Natural killer cell (primary cell): ENCODE measurements at regions not wholly inside any gene's neighbourhood (a gene's known extent, or its start where the extent isn't known, plus 50 kb on each side); places are given as distances from the start of the nearest gene placed in this dataset.

Experiments
- ATAC-seq, 3 donors: fragments of 150-1000 bp in 2 of 3; fragments of 200-7000 bp in 1 of 3; cut with Tn5 transposase; 1 replicate in 1 of 3; 2 replicates in 2 of 3; pipeline ENCODE4 v1.10.0; 2021; ENCODE audit warnings: mild to moderate bottlenecking in 2 of 3, moderate library complexity in 2 of 3
- DNase-seq, 2 donors: peaks; one replicate each; pipeline versions ENCODE4 v3.0.0 to v3.0.0-alpha.2; 2013 to 2021; ENCODE audit warnings: mixed read lengths in 1 of 2
- H3K27ac ChIP-seq: one replicate; pipeline ENCODE4 v1.5.1; 2013; ENCODE audit warnings: mild to moderate bottlenecking, low read length
- H3K27me3 ChIP-seq: one replicate; pipeline ENCODE4 v1.6.1; 2013; ENCODE audit warnings: low read length; ENCODE audit not compliant: control insufficient read depth, insufficient read depth
- H3K36me3 ChIP-seq: one replicate; pipeline ENCODE4 v1.6.1; 2013; ENCODE audit warnings: low read length; ENCODE audit not compliant: control insufficient read depth, insufficient read depth
- H3K4me1 ChIP-seq: one replicate; pipeline ENCODE4 v1.6.1; 2013; ENCODE audit warnings: low read length; ENCODE audit not compliant: control insufficient read depth, insufficient read depth
- H3K4me3 ChIP-seq: one replicate; pipeline ENCODE4 v1.5.1; 2013; ENCODE audit warnings: low read length
- H3K9me3 ChIP-seq: one replicate; pipeline ENCODE4 v1.6.1; 2013; ENCODE audit warnings: low read length; ENCODE audit not compliant: control insufficient read depth, insufficient read depth
- H3K27ac Mint-ChIP-seq, 2 donors: one replicate each; pipeline ENCODE4 v1.8.0; 2022; ENCODE audit warnings: mild to moderate bottlenecking in 2 of 2, mixed read lengths in 2 of 2, moderate library complexity in 1 of 2
- H3K27me3 Mint-ChIP-seq, 2 donors: one replicate each; pipeline ENCODE4 v1.8.0; 2022; ENCODE audit warnings: low read depth in 2 of 2, mixed read lengths in 2 of 2
- H3K36me3 Mint-ChIP-seq: one replicate; pipeline ENCODE4 v1.8.0; 2022; ENCODE audit warnings: mixed read lengths
- H3K4me1 Mint-ChIP-seq, 2 donors: one replicate each; pipeline ENCODE4 v1.8.0; 2022; ENCODE audit warnings: mixed read lengths in 2 of 2
- H3K4me3 Mint-ChIP-seq: one replicate; pipeline ENCODE4 v1.8.0; 2022; ENCODE audit warnings: mild to moderate bottlenecking, moderate library complexity, mixed read lengths
- H3K9me3 Mint-ChIP-seq, 2 donors: one replicate each; pipeline ENCODE4 v1.8.0; 2022; ENCODE audit warnings: mixed read lengths in 2 of 2
- WGBS: methylation state at CpG from one replicate; pipeline ENCODE4 v1.1.7; 2013; ENCODE audit warnings: missing lambda C conversion rate; ENCODE audit not compliant: insufficient coverage; 5-methylcytosine and 5-hydroxymethylcytosine counted together
- intact Hi-C: fragments of 100-400 bp; cut with micrococcal nuclease; formaldehyde crosslinking; loops from one replicate; pipeline ENCODE4 v1.14.2; 2022
- TF ChIP-seq, protein P1 (sequence below): fragments of 200-600 bp; IDR thresholded peaks from one replicate; pipeline ENCODE4 v1.8.0; 2022; ENCODE audit warnings: antibody characterized with exemption

DNA sequence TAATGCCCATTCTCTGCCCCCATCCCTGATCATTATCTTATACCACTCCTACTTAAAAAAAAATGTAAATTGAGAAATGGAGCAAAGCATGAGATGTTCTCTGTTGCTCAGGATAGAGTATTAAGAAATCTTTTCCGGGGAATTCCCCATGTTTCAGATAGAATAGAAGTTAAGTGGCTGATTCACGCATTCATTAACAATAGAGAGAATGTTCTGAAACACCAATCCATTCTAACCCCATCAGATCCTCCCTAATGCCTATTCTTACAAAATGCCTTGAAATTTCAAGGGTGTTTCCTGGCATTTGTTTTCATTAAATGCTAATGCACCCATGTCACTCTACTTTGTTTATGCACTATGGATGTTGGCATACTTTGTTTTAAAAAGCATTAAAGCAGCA lies 101.1 kb downstream of the AREG start:
- Histone ChIP-seq H3K27ac (no peak overlapping the region), H3K4me1 (no peaks in the 10 kb centered on the region), H3K4me3 (no peak overlapping the region), H3K36me3 (no peaks in the 10 kb centered on the region), H3K27me3 (no peaks in the 10 kb centered on the region), H3K9me3 (no peaks in the 10 kb centered on the region)
- Mint-ChIP-seq H3K27me3 (peaks cover 5 to 8% of the 10 kb centered on the region in 2 donors), H3K9me3 (no peaks in the 10 kb centered on the region), H3K27ac (no peak overlapping the region), H3K4me1 (peaks cover 0 to 7% of the 10 kb centered on the region in 2 donors), H3K36me3 (no peaks in the 10 kb centered on the region), H3K4me3 (no peak overlapping the region)
- WGBS: no CpG with 5 or more reads among the region's 2 CpGs
- intact Hi-C loops: no loop called here
- no peak for ATAC-seq
- DNase-seq: no peak
- TF ChIP-seq, protein P1, sequence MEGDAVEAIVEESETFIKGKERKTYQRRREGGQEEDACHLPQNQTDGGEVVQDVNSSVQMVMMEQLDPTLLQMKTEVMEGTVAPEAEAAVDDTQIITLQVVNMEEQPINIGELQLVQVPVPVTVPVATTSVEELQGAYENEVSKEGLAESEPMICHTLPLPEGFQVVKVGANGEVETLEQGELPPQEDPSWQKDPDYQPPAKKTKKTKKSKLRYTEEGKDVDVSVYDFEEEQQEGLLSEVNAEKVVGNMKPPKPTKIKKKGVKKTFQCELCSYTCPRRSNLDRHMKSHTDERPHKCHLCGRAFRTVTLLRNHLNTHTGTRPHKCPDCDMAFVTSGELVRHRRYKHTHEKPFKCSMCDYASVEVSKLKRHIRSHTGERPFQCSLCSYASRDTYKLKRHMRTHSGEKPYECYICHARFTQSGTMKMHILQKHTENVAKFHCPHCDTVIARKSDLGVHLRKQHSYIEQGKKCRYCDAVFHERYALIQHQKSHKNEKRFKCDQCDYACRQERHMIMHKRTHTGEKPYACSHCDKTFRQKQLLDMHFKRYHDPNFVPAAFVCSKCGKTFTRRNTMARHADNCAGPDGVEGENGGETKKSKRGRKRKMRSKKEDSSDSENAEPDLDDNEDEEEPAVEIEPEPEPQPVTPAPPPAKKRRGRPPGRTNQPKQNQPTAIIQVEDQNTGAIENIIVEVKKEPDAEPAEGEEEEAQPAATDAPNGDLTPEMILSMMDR: no peak

DNA sequence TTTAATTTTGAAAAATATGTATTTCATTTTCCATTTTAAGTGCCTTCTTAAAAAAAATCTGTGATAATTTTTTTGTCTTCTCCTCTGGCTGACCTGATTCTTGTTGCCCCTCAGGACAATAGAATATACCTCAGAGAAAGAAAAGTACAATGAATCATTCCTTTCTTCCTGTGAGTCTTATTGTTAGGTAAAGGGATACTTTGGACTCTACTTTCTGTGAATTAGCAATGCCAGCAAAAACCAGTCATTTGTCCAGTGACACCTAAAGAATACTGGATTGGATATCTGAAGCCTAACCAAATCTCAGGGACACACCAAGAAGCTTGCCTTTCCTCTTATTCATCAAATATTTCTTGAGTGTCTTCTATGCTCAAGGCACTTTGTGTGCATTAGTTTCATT lies 102.1 kb downstream of the AREG start:
- TF ChIP-seq, protein P1: no peak
- H3K4me3 Mint-ChIP-seq: no peak overlapping the region
- no peaks in the 10 kb centered on the region for H3K36me3 Mint-ChIP-seq
- no peaks in the 10 kb centered on the region for H3K4me1 Mint-ChIP-seq
- no peaks in the 10 kb centered on the region for H3K9me3 ChIP-seq
- H3K27ac ChIP-seq: no peak overlapping the region
- no peaks in the 10 kb centered on the region for H3K27me3 ChIP-seq
- H3K4me1 ChIP-seq: no peaks in the 10 kb centered on the region
- intact Hi-C loops: no loop called here
- DNase-seq (no peak), ATAC-seq (no peak)
- H3K27me3 Mint-ChIP-seq: peaks cover 0 to under 1% of the 10 kb centered on the region in 2 donors
- no peaks in the 10 kb centered on the region for H3K36me3 ChIP-seq
- H3K4me3 ChIP-seq: no peak overlapping the region
- no peaks in the 10 kb centered on the region for H3K9me3 Mint-ChIP-seq
- H3K27ac Mint-ChIP-seq: no peak overlapping the region

DNA sequence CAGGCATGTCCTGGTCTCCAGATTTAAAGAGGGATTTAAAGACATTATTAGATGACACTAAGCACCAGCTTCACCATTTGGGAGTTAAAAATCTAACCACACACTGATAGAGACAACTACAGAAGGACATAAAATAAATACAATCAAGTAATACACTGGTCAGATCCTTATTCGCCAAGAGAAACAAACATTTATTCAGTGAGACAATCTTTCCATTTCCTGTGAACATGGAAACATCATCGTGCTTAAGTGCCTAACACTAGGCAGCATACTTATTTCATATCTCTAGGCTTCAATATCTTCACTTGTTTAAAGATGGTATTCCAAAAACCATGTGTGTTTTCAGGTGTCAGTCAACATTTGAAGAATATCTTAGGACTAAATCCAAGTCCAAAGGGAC lies 103.6 kb downstream of the AREG start:
- Histone ChIP-seq H3K4me1 (no peaks in the 10 kb centered on the region), H3K9me3 (no peaks in the 10 kb centered on the region), H3K4me3 (no peak overlapping the region), H3K27me3 (no peaks in the 10 kb centered on the region), H3K36me3 (no peaks in the 10 kb centered on the region), H3K27ac (no peak overlapping the region)
- Mint-ChIP-seq H3K27ac (no peak overlapping the region), H3K9me3 (no peaks in the 10 kb centered on the region), H3K4me3 (no peak overlapping the region), H3K27me3 (no peaks in the 10 kb centered on the region), H3K4me1 (no peaks in the 10 kb centered on the region), H3K36me3 (no peaks in the 10 kb centered on the region)
- DNase-seq (no peak), ATAC-seq (no peak)
- TF ChIP-seq, protein P1: no peak
- WGBS: 86% methylated on average over 2 of the region's 2 CpGs
- intact Hi-C loops: no loop called here

DNA sequence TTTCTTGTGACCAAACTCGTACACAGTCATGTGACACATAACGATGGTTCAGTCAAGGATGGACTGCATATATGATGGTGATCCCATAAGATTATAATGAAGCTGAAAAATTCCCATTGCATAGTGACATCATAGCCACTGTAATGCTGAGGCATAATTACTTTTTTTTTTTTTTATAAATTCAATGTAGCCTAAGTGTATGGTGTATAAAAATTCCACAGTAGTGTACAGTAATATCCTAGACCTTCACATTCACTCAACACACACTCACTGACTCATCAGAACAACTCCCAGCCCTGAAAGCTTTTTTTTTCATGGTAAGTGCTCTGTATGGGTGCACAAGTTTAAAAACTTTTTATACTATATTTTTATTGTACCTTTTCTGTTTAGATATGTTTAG lies 105.0 kb downstream of the AREG start:
- Histone ChIP-seq H3K4me3 (no peak overlapping the region), H3K9me3 (no peaks in the 10 kb centered on the region), H3K27me3 (no peaks in the 10 kb centered on the region), H3K27ac (no peak overlapping the region), H3K4me1 (no peaks in the 10 kb centered on the region), H3K36me3 (no peaks in the 10 kb centered on the region)
- no peak for ATAC-seq
- TF ChIP-seq, protein P1: no peak
- WGBS: 88% methylated on average over 2 of the region's 2 CpGs
- no peak for DNase-seq
- Mint-ChIP-seq H3K4me3 (no peak overlapping the region), H3K4me1 (no peaks in the 10 kb centered on the region), H3K27ac (no peak overlapping the region), H3K9me3 (no peaks in the 10 kb centered on the region), H3K36me3 (no peaks in the 10 kb centered on the region), H3K27me3 (no peaks in the 10 kb centered on the region)
- intact Hi-C loops: no loop called here
